Daoy (cell line): ENCODE measurements at regions not wholly inside any gene's neighbourhood (a gene's known extent, or its start where the extent isn't known, plus 50 kb on each side); places are given as distances from the start of the nearest gene placed in this dataset.
"Not testable (repeated sequence)": the region's sequence is repeated elsewhere in the genome, so short reads cannot be mapped to it uniquely, and the experiment has no call there.

Source experiments
- DNase-seq: peaks from one replicate; pipeline ENCODE4 v3.0.0-alpha.2; 2015; ENCODE audit warnings: low read depth

- peak; percentile 58 for DNase-seq
Observed at GRCh38 chr6:16903470-16903869, 142.2 kb upstream of the ATXN1 start.

- no peak for DNase-seq
Observed at GRCh38 chr6:16902502-16902901, 141.2 kb upstream of the ATXN1 start.

GRCh38 chr6:16901782-16902181, 140.5 kb upstream of the ATXN1 start:
- DNase-seq, result peak; percentile 80

- DNase-seq, result no peak
Observed at GRCh38 chr6:16901306-16901705, 140.0 kb upstream of the ATXN1 start.

- DNase-seq, result no peak
Observed at GRCh38 chr6:16898640-16899396, 137.6 kb upstream of the ATXN1 start.

GRCh38 chr6:16897669-16898068, 136.4 kb upstream of the ATXN1 start:
- DNase-seq, result no peak

- DNase-seq, result no peak
Observed at GRCh38 chr6:16894301-16894700, 133.0 kb upstream of the ATXN1 start.

GRCh38 chr6:16891110-16891509, 129.8 kb upstream of the ATXN1 start:
- not testable (repeated sequence) for DNase-seq

GRCh38 chr6:16885411-16886160, 124.3 kb upstream of the ATXN1 start:
- no peak for DNase-seq

GRCh38 chr6:16884526-16884925, 123.3 kb upstream of the ATXN1 start:
- DNase-seq, result no peak

- DNase-seq, result no peak
Observed at GRCh38 chr6:16883414-16883813, 122.2 kb upstream of the ATXN1 start.

- DNase-seq, result no peak
Observed at GRCh38 chr6:16882230-16882629, 121.0 kb upstream of the ATXN1 start.

- DNase-seq, result not testable (repeated sequence)
Observed at GRCh38 chr6:16876852-16877251, 115.6 kb upstream of the ATXN1 start.

- no peak for DNase-seq
Observed at GRCh38 chr6:16876201-16876600, 114.9 kb upstream of the ATXN1 start.

- no peak for DNase-seq
Observed at GRCh38 chr6:16873698-16874097, 112.4 kb upstream of the ATXN1 start.

GRCh38 chr6:16872543-16873235, 111.4 kb upstream of the ATXN1 start:
- no peak for DNase-seq

GRCh38 chr6:16871047-16871446, 109.8 kb upstream of the ATXN1 start:
- DNase-seq, result no peak

GRCh38 chr6:16868968-16869367, 107.7 kb upstream of the ATXN1 start:
- peak; percentile 58 for DNase-seq

- DNase-seq, result no peak
Observed at GRCh38 chr6:16857969-16858592, 96.8 kb upstream of the ATXN1 start.

- DNase-seq, result no peak
Observed at GRCh38 chr6:16855460-16855859, 94.2 kb upstream of the ATXN1 start.

- no peak for DNase-seq
Observed at GRCh38 chr6:16854986-16855385, 93.7 kb upstream of the ATXN1 start.

GRCh38 chr6:16852671-16853070, 91.4 kb upstream of the ATXN1 start:
- DNase-seq, result no peak
